ENCODE measurements at regions not wholly inside any gene's neighbourhood (a gene's known extent, or its start where the extent isn't known, plus 50 kb on each side); places are given as distances from the start of the nearest gene placed in this dataset.
"Not testable (repeated sequence)": the region's sequence is repeated elsewhere in the genome, so short reads cannot be mapped to it uniquely, and the experiment has no call there.

DNA sequence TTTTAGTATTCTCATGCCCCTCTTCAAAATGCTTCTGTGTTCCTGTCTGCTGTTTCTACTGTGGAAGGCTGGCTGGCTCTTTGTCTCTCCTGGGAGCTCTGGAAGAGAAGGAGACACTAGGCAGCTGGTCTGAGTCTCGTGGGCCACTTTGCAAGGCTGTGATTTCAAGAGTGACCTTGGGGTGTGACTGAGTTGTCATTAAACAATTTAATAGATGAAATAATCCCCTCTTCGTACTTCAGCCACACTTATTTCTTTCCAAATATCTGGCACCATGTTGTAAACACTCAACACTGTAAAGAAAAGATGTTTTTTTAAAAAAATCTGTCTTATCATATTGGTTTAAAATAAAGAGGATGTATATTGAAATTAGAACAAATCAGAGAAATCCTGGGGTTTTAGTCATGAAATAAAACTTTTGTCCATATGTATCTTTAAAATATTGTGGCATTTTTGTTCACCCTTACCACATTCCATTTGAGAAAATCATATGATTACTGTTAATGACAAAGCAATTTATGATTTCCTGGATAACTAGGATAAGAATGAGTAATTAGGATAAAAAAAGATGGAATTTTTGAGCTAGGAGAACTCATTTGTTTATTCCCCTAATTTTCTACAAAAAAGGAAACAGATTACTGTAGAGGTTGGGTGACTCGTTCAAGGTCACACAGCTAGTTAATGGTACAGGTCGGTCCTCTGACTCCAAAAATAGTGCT is 200.8 kb downstream of the MAT2B start:
- peak; percentile 68 for DNase-seq

DNA sequence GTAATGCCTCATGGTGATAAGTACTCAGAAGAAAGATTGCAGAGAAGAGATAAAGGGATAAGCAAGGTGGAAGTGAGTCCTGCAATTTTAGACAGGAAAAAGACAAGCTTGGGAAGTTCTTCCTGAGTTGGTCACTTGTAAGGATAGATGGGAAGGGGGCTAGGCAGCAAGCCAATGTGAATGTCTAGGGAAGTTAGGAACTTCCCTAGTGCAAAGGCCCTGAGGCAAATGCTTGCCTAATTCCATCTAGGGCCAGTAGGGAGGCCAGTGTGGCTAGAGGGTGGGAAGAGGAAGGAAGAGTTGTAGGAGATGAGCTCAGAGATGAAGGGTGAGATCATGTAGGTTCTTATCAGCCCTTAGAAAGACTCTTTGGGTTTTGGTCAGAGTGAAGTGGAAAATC is 206.6 kb downstream of the MAT2B start:
- no peak for DNase-seq

DNA sequence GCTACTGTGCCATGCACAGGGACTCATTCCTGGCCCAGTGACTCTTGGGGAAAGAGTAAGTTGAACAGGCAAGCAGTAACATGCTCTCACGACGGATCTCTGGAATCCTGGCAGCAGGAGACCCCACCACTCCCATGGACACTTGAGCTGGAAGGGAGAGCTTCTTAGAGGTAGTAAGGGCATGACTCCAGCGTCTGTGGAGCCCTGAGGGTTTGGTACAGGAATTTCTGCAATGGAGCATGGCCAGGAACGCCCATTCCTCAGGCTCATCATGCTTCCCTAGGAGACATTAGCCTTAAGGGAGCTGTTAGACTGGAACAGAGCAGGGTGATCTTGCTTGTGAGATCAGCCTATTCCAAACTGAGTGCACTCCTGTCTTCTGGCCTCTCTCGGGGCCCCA is 212.9 kb downstream of the MAT2B start:
- no peak for DNase-seq

DNA sequence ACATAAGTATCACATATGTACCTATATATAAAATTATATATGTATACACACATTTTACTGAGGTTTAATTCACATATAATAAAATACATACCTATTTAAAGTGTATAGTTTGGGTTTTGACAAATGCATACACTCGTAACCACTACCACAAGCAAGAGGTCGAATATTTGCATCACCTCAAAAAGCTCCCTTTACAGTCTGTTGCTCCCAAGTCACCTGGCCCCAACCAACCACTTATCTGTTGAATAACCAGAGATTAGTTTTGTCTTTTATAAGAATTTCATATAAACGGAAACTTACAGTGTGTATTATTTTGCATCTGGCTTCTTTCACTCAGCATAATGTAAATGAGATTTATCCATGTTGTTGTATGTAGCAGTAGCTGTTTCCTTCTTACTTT is 218.9 kb downstream of the MAT2B start:
- no peak for DNase-seq

DNA sequence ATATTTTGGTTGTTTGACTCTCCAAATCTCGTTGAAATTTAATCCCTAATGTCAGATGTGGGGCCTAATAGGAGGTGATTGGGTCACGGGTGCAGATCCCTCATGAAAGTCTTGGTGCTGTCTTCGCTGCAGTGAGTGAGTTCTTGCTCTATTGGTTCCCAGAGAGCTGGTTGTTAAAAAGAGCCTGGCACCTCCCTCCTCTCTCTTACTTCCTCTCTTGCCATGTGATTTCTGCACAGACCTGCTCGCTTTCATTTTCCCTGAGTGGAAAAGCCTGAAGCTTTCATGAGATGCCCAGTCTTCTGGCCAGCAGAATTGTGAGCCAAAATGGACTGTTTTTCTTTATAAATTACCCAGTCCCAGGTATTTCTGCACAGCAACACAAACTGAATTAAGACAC is 221.6 kb downstream of the MAT2B start:
- DNase-seq, result no peak

DNA sequence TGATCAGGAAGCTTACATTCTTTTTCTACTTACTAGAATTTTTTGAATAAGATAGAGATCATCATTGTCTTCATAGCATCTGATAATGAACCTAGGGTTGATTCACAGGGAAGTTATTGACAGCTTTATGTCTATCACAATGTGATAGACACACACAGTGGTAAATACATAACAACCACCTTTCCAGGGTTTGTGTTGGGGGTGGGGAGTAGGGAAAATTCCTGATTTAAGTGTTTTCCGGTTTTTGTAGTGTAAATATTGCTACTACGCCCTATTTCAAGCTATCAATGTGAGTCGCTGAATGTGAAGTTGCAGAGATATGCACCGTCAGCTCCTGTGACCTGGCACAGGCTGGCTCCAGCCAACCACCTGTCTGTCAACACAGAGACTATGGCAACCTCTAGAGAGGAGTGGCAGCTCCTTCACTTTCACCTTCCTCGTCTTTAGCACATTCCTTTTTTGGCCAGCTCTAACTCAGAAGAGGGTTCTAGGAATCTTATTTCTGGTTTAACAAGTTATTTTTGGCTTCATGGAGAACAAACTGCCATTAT is 224.9 kb downstream of the MAT2B start:
- peak; percentile 9 for DNase-seq

DNA sequence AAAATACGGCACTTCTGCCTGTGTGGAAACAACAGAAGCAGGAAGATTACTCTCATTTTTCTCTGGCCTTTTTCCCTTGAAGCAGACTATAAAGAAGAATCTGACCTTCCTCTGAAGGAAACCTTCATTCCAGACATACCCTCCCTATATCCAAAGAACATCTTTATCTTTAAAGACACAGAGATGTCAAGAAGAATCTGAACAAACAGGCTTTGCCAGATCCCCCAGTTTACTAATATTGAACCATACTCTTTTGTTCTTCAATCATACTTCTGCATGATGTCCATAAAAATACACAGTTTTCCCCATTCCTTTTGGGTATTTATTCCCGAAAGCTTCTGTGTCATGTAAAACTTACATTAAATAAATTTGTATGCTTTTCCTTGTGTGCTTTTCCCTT is 225.8 kb downstream of the MAT2B start:
- DNase-seq, result no peak

DNA sequence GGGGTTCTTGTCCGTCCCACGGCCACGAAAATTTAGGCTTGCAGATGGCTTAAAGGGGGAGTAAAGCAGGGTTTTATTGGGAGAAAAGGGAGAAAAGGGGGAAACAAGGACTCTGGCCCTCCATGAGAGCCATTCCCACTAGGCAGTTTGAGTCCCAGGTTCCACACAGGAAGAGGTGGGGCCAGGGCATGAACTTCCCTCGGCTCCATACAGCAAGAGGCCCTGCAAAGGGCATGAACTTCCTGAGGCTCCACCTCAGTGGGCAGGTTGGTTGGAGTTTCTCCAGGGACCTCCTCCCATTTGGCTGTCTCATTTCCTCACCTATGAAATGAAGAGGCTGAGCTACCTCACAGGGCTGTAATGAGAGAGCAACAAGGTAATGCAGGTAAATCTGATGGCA is 229.7 kb downstream of the MAT2B start:
- no peak for DNase-seq

DNA sequence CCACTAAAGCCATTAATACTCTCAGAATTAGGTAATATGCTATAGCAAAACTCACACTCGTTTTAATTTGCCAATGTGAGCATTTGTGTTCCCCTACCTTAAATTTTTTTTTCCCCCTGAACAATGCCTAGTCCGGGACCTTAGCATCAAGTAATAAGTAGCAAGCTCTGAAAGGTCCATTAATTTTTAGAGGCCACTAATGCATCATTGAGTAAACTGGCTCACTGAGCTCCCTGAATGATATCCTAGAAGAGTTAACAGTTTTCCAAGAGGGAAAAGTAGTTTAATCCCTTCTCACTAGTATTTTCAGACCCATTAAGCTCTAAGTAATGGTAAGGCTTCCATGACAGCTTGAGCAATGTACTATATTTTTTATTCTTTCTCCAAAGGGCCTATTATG is 242.2 kb downstream of the MAT2B start:
- no peak for DNase-seq

DNA sequence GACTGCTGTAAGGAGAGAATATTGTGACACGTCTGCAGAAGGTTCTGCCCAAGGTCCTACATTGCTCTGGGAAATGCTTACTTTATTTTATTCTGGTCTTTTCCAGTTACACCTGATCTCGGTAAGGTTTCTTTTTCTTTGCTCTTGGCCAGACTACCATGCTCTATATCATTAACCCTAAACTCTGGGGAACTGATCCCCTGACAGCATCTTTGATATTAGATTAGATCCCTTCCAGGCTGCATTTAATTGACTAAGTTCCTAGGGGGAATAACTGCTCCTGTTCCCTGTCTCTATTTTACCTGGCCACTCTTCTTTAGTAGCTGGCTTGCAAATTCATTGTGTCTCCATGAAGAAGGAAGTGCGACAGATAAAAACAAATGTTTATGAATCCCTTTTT is 243.5 kb downstream of the MAT2B start:
- DNase-seq, result no peak

DNA sequence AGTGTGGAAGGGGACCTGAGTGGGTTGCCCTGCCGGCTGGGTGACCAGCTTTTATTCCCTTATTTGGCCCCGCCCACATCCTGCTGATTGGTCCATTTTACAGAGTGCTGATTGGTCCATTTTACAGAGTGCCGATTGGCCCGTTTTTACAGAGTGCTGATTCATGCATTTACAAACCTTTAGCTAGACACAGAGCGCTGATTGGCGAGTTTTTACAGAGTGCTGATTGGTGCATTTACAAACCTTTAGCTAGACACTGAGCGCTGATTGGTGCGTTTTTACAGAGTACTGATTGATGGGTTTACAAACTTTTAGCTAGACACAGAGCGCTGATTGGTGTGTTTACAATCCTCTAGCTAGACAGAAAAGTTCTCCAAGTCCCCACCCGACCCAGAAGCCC is 245.0 kb downstream of the MAT2B start:
- not testable (repeated sequence) for DNase-seq

DNA sequence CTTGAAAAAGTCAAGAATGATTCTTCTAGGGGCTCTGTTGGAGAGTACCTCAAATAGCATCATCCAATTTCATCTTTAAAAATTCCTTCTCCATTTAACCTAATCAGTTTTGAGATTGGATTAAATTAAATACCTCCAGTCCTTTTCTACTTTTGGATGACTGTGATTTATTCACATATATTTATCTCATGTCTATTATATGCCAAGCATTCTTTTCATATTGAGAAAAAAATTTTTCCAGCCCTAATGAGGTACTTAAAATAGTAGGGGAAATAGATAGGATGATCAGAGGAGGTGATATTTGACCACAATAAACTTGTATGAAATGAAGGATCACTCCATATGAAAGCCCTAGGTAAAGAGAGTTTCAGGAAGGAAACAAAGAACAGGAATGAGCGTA is 250.1 kb downstream of the MAT2B start:
- DNase-seq, result no peak

DNA sequence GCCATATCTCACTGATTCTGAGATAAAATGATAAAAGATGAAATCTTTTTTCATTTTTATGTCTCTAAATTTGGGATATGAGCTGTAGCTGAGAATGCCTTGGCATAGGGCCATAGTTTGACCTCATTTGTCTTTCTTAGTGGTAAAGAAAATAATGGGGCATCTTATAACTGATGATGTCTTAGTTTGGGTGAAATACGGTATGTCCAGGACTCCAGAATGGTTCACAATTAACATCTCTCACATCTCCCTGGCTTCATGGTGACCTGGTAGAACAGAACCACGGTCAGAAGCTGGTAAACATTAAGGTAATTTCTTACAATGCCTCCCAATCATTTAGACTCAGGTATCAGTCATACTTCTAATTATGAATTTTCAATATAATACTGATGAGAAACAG is 250.8 kb downstream of the MAT2B start:
- DNase-seq, result peak; percentile 9

DNA sequence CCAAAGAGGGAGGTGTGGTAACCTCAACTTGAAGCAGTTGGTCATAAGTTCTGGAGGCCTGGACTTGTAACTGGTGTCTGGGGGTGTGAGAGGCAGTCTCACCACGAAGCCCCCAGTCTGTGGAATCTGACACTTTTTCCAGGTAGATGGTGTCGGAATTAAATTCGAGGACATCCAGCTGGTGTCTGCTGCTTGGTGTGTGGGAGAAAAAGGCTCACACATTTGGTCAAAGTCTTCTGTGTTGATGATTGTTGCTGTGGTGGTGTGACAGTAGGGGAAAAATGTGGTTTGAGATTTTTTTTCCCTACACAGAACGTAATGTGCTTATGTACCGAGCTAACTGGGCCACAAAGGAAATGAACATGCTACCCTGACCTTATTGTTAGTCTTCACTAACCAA is 251.9 kb downstream of the MAT2B start:
- peak; percentile 43 for DNase-seq

DNA sequence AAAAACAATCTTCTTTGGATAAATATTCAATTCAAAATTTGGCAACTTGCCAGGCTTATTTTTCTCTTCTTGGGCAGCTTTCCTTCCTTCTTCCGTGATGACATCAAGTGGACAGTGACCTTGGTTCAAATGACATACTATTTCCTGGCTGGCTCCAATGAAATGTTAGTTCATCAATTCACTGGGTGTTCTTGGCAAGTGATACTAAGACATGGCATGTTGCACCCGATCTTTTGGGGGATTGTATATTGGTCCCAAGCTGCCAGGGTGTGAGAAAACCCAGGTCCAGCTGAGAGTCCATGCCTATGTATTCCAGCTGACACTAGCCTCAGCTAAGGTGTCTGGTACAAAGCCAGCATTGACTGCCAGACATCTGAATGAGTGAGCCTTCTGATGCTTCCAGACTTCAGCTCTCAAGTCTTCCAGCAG is 252.9 kb downstream of the MAT2B start:
- DNase-seq, result peak; percentile 83

DNA sequence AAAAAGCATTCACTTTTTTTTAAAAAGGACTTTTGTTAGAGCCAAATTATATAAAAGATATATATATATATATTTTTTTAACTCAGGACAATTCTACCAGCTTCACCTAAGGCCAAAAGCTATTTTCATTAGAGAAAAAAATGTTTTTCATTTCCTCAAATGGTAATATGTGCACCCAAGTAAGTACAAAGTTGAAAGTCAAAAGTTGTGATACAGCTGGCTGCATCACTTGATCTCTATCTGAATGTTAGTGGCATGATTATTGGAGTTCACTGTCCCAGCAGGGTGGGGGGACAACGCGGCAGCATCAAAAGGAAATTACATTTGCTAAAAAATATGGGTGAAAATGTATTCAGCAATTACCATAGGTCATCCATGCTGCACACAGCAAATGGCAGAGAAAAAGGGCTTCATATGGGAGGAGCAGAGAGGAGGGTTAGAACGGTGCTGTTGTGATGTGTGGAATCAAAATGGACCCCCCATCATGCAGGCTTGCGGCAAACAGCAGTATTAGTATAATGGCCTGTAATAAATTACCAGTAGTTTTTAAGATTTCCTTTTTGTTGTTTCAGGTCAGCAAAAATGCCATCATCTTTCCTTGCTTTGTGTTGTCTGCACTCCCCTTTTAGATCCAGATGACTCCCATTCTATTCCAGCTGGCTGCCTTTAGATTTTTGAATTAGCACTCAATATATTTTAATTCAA is 253.7 kb downstream of the MAT2B start:
- DNase-seq, result peak; percentile 50

DNA sequence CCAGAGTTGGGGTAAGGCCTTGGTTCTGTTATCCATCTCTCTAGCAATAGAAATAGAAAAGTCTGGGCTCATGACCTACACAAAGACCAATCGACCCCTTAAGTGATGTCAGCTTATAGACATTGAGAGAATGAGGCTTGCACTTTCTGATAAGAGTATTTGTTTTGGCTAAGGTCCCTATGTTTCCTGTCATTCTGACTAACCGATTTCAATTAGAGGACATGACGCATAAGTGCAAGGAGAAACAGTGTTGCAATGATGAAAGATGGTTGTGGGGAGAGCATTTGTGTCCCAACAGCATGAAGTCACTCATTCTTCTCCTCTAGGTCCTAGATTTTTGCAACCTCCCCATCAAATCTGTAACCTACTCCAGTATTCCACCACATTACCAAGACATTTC is 255.1 kb downstream of the MAT2B start:
- peak; percentile 98 for DNase-seq

DNA sequence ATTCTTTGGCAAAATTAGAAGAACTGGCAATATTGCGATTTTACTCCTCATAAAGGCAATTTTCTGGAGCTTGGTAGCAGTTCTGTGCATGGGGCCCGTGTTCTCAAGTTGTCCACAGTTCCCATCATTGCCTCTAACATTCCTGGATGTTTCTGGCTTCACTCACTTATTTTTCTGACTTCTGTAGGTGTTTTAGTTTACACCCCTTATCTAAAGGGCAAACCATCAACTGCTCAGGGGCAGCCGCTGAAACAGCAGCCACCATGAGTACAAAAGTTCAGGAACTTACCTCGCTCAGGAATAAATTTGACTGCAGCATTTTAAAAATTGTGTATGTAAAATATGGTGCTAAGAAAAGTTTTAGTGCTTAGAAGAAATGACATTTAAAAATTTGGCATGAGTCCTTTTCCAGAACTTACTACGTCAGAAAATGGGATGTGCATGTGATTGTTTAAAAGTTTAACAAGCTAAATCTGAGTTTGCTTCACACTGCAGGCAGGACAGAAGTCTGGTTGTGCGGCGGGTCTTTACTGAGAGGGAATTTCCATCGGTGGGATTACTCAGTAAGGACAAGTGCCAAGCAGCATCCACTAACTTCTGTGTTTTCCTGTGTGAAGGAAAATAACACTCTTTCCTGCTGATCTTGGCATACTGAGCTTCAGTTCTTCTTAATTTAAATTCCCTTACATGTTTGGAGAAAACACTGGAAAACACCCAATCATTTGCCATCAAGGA is 261.7 kb downstream of the MAT2B start:
- peak; percentile 72 for DNase-seq

DNA sequence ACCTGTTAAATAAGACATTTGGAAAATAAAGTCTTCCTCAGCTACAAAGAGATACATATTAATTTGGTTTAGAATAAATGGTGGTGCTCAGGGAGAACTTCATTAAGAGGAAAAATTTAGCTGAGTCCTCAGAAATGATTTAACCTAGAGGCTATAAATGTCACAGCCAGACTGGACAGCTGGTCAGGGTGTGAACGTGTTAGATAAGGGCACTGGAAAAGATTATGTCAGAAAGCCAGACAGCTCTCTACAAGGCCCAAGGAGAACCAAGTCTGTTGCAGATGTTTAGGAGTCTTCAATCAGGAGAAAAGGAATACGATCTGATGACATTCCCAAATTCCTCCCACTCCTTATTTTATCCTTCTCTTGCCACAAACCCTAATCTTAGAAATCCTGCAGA is 265.2 kb downstream of the MAT2B start:
- no peak for DNase-seq

DNA sequence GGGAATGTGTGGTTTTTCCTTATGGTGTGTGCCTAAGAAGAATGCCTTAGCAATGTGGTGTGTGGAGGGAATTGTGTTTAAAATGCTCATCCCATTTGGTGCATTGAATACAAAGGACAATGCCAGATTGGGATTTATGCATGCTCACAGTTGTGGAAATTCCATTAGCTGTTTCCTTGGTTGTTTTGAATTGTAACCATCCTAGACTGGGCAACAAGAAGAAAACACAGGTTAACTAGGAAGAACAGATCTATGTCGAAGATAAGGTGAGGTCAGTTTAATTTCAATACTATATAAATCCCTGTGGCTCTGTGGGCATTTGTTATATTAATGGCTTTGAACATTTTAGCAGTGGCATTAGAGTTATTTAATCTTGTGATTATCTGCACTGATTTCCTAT is 266.8 kb downstream of the MAT2B start:
- no peak for DNase-seq

DNA sequence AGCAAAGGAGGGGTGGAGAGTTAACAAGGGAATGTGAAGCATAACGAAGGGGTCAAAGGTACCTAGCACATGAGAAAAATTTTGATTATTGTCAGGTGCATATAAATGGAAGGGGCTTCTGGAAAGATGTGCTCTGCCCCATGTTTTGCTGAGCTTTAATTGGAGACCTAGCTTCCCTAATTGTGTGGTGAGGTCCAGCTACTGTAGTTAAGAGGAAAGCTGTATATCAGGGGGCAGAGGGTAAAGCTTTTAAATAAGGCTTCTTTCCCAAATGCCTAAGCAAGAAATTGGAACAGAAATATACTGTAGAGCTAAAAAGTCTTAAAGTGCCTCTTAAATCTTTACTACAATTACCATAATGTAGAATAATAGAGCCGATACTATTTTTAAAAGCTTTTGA is 267.2 kb downstream of the MAT2B start:
- no peak for DNase-seq

DNA sequence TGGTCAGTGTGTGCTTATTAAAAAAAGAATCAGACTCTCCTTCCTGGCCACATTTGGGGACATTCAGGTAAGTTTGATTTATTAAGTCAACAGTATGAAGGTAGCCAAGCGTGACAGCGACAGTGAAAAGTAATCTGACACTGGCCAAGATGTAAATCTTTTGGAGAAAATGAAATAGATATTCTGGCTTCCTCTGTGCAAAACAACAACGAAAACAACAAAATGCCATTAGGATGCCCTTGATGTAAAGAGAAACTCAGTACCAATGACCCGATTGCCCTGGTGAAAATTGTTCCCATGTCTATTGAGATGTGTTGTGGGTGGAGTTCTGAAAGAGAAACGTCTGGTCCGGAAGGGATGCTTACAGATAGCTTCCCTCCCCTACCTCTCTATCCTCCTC is 267.8 kb downstream of the MAT2B start:
- DNase-seq, result no peak

DNA sequence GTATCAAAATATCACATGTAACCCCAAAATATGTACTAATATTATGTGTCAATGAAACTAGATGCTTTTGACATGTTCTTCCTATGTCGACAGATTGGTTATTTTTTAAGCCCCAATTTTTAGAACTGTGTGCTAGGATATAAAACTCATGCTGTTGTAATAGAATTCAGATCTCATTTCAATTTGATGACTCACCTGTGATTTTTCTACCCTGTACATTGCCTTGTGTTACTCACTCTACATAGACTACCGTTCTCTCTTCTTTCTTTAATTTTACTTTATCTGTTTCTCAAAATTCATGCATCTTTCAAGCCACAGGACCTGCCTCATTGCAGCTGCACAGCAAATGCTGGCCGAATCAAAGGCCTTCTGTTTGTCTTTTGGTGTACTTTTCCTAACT is 284.5 kb downstream of the MAT2B start:
- DNase-seq, result no peak

DNA sequence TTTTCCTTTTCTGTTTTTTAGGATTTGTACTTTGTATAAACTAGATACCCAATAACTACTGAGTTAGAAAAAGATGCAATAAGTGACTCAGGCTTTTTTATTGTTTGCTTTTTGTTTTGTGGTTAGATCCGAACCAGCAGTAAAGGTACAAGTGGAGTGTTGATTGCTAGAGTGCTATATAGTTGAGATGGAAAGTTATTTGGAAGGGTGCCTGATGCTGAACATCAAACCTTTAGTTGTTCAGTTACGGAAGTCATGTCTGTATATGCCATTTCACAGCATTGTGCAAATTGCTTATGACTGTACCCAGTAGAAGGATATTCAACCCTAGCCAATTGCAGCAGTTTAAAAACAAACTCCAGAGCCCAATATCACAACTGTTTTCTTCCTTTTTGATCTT is 285.1 kb downstream of the MAT2B start:
- DNase-seq, result no peak

Data from dermis blood vessel endothelial cell (primary cell).